ENCODE measurements at regions not wholly inside any gene's neighbourhood (a gene's known extent, or its start where the extent isn't known, plus 50 kb on each side); places are given as distances from the start of the nearest gene placed in this dataset.

GRCh38 chr16:60285794-60286193 is 1551.7 kb upstream of the GOT2 start:
- no peaks in the 10 kb centered on the region for H3K4me1 ChIP-seq (ENCODE audit: control insufficient read depth in 4 of 4, insufficient read depth in 4 of 4, low read length in 3 of 4)
- H3K9ac ChIP-seq (ENCODE audit: low read depth in 1 of 2, low read length in 2 of 2), result no peak overlapping the region
- H3K4me3 ChIP-seq (ENCODE audit: low read depth in 1 of 3, low read length in 3 of 3), result no peak overlapping the region
- H3K27me3 ChIP-seq (ENCODE audit: control insufficient read depth in 4 of 4, insufficient read depth in 4 of 4, low read length in 3 of 4), result no peaks in the 10 kb centered on the region
- WGBS, result 62% methylated on average over 1 of the region's 1 CpG
- DNase-seq (ENCODE audit: low spot score), result no peak
- H3K36me3 ChIP-seq (ENCODE audit: control insufficient read depth in 4 of 4, insufficient read depth in 3 of 4, low read depth in 1 of 4, low read length in 3 of 4), result no peaks in the 10 kb centered on the region
- TF ChIP-seq JUND (IDR thresholded peaks at IDR 0.05) (no peak), HNF4A (conservative IDR thresholded peaks at IDR 0.05) (no peak), HNF4G (IDR thresholded peaks at IDR 0.05) (no peak)
- TF ChIP-seq, protein P1, sequence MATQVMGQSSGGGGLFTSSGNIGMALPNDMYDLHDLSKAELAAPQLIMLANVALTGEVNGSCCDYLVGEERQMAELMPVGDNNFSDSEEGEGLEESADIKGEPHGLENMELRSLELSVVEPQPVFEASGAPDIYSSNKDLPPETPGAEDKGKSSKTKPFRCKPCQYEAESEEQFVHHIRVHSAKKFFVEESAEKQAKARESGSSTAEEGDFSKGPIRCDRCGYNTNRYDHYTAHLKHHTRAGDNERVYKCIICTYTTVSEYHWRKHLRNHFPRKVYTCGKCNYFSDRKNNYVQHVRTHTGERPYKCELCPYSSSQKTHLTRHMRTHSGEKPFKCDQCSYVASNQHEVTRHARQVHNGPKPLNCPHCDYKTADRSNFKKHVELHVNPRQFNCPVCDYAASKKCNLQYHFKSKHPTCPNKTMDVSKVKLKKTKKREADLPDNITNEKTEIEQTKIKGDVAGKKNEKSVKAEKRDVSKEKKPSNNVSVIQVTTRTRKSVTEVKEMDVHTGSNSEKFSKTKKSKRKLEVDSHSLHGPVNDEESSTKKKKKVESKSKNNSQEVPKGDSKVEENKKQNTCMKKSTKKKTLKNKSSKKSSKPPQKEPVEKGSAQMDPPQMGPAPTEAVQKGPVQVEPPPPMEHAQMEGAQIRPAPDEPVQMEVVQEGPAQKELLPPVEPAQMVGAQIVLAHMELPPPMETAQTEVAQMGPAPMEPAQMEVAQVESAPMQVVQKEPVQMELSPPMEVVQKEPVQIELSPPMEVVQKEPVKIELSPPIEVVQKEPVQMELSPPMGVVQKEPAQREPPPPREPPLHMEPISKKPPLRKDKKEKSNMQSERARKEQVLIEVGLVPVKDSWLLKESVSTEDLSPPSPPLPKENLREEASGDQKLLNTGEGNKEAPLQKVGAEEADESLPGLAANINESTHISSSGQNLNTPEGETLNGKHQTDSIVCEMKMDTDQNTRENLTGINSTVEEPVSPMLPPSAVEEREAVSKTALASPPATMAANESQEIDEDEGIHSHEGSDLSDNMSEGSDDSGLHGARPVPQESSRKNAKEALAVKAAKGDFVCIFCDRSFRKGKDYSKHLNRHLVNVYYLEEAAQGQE (IDR thresholded peaks at IDR 0.05), result no peak
- TF ChIP-seq, protein P2, sequence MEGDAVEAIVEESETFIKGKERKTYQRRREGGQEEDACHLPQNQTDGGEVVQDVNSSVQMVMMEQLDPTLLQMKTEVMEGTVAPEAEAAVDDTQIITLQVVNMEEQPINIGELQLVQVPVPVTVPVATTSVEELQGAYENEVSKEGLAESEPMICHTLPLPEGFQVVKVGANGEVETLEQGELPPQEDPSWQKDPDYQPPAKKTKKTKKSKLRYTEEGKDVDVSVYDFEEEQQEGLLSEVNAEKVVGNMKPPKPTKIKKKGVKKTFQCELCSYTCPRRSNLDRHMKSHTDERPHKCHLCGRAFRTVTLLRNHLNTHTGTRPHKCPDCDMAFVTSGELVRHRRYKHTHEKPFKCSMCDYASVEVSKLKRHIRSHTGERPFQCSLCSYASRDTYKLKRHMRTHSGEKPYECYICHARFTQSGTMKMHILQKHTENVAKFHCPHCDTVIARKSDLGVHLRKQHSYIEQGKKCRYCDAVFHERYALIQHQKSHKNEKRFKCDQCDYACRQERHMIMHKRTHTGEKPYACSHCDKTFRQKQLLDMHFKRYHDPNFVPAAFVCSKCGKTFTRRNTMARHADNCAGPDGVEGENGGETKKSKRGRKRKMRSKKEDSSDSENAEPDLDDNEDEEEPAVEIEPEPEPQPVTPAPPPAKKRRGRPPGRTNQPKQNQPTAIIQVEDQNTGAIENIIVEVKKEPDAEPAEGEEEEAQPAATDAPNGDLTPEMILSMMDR (IDR thresholded peaks at IDR 0.05; ENCODE audit: low read depth, low read length, missing input control), result no peak
- H3K9me3 ChIP-seq (ENCODE audit: control insufficient read depth in 4 of 4, low read length in 3 of 4), result peaks cover 0 to 2% (median 0%) of the 10 kb centered on the region in 4 donors
- H3K27ac ChIP-seq (ENCODE audit: low read depth in 1 of 2, low read length in 2 of 2), result no peak overlapping the region

DNA sequence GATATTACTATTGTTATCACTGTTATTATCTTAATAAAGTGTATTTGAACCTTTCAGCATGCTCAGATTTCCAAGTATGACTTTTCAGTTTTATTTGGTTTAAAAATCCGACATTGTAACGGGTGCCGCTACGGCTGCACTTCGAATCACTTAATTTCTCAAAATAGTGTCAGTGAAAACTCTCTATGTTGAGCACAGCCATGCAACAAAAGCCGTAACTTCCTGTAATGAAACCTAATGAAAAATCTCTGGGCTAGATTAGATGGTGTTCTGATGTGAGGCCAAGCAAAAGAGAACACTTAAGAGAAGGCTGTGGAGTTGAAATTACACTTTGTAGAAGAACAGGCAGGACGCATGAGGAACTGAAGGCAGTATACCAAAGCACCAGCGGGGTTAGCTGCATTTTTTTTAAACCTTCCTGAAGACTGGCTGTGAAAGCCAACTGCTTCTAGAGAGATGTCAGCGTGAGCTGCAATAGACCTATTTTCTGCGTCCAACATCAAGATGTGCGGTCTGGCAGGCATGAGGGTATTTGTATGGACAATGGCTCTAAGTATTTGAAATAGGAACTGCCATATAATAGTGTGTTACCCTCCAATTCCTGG is 1545.0 kb upstream of the GOT2 start:
- no peak for DNase-seq (ENCODE audit: low spot score)
- H3K27me3 ChIP-seq (ENCODE audit: control insufficient read depth in 4 of 4, insufficient read depth in 4 of 4, low read length in 3 of 4), result no peaks in the 10 kb centered on the region
- 80% methylated on average over 11 of the region's 11 CpGs for WGBS
- no peaks in the 10 kb centered on the region for H3K4me1 ChIP-seq (ENCODE audit: control insufficient read depth in 4 of 4, insufficient read depth in 4 of 4, low read length in 3 of 4)
- H3K27ac ChIP-seq (ENCODE audit: low read depth in 1 of 2, low read length in 2 of 2), result no peak overlapping the region
- H3K9me3 ChIP-seq (ENCODE audit: control insufficient read depth in 4 of 4, low read length in 3 of 4), result no peaks in the 10 kb centered on the region
- H3K36me3 ChIP-seq (ENCODE audit: control insufficient read depth in 4 of 4, insufficient read depth in 3 of 4, low read depth in 1 of 4, low read length in 3 of 4), result no peaks in the 10 kb centered on the region
- TF ChIP-seq NR2F2 (IDR thresholded peaks at IDR 0.05) (no peak), ZBTB33 (IDR thresholded peaks at IDR 0.05) (no peak), GABPA (IDR thresholded peaks at IDR 0.05 in 1 of 2, conservative IDR thresholded peaks at IDR 0.05 in 1 of 2) (no peak), HNF4G (IDR thresholded peaks at IDR 0.05) (no peak), MAX (IDR thresholded peaks at IDR 0.05) (no peak), YY1 (IDR thresholded peaks at IDR 0.05) (no peak), TAF1 (conservative IDR thresholded peaks at IDR 0.05) (no peak), FOXA2 (IDR thresholded peaks at IDR 0.05) (no peak), JUND (IDR thresholded peaks at IDR 0.05) (no peak), HNF4A (conservative IDR thresholded peaks at IDR 0.05) (no peak)
- TF ChIP-seq, protein P1 (IDR thresholded peaks at IDR 0.05), result no peak
- TF ChIP-seq, protein P3, sequence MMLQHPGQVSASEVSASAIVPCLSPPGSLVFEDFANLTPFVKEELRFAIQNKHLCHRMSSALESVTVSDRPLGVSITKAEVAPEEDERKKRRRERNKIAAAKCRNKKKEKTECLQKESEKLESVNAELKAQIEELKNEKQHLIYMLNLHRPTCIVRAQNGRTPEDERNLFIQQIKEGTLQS (IDR thresholded peaks at IDR 0.05), result no peak
- no peak overlapping the region for H3K9ac ChIP-seq (ENCODE audit: low read depth in 1 of 2, low read length in 2 of 2)
- H3K4me3 ChIP-seq (ENCODE audit: low read depth in 1 of 3, low read length in 3 of 3), result no peak overlapping the region

All from liver (tissue), 8 donors.